ENCODE measurements at regions not wholly inside any gene's neighbourhood (a gene's known extent, or its start where the extent isn't known, plus 50 kb on each side); places are given as distances from the start of the nearest gene placed in this dataset.
"Not testable (repeated sequence)": the region's sequence is repeated elsewhere in the genome, so short reads cannot be mapped to it uniquely, and the experiment has no call there.

DNA sequence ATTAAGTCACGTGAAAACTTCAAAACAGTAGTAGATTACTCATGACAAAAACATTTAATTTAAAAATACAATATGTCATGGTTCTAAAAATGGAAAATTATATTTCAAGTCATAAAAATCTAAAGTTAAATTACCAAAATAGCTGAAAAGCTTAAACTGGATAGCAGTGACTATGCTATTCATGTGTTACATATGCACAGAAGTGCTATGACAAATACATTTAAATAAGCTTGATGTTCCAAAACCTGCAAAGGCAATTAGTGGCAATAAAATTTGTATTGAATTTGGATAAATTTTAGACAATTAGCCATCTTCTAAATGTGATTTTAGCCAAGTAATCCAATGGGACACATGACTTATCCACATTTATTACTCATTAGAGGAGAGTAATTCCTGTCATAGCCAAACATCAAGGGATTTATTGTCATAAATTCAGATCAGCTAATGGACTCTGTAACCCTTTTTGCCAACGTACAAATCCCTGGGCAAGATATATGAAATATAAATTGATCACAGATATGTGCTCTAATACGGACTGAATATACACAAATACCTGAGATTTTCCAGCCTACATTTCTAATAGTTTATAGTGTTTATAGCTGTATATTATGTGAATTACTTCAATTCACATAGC lies 419.4 kb downstream of the ISL1 start:
- 88 to 89% methylated on average over 3 of the region's 3 CpGs for WGBS, 2 donors
- Histone ChIP-seq H3K27ac (no peak overlapping the region), H3K4me3 (replicated peaks in 1 of 3) (no peak overlapping the region), H3K4me1 (no peaks in the 10 kb centered on the region), H3K36me3 (no peaks in the 10 kb centered on the region), H3K27me3 (no peaks in the 10 kb centered on the region), H3K9me3 (no peaks in the 10 kb centered on the region)
- DNase-seq, result no peak
- intact Hi-C loops (cut with DNase I), result no loop called here
- TF ChIP-seq POLR2A (IDR thresholded peaks at IDR 0.05), result no peak
- TF ChIP-seq, protein P1, sequence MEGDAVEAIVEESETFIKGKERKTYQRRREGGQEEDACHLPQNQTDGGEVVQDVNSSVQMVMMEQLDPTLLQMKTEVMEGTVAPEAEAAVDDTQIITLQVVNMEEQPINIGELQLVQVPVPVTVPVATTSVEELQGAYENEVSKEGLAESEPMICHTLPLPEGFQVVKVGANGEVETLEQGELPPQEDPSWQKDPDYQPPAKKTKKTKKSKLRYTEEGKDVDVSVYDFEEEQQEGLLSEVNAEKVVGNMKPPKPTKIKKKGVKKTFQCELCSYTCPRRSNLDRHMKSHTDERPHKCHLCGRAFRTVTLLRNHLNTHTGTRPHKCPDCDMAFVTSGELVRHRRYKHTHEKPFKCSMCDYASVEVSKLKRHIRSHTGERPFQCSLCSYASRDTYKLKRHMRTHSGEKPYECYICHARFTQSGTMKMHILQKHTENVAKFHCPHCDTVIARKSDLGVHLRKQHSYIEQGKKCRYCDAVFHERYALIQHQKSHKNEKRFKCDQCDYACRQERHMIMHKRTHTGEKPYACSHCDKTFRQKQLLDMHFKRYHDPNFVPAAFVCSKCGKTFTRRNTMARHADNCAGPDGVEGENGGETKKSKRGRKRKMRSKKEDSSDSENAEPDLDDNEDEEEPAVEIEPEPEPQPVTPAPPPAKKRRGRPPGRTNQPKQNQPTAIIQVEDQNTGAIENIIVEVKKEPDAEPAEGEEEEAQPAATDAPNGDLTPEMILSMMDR (IDR thresholded peaks at IDR 0.05), result no peak

DNA sequence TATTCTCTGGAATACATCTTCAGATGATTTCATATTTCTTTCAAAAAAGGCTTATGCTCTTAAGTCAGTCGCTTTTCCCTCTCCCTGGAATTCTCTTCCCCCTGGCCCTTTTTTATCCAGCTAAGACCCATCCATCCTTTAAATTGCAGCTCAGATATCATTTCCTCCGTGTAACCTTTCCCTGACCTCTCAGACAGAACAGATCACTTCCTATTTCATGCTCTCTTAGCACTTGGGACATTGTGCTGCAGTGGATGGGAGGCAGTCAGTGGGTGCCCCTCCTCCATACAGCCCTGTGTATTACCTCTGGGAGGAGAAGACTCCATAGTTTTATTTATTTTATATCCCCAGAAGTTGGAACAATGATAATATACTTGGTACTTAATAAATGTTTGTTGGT lies 423.4 kb downstream of the ISL1 start:
- Histone ChIP-seq H3K9me3 (no peaks in the 10 kb centered on the region), H3K27me3 (no peaks in the 10 kb centered on the region), H3K36me3 (no peaks in the 10 kb centered on the region), H3K4me1 (no peaks in the 10 kb centered on the region), H3K4me3 (replicated peaks in 1 of 3) (no peak overlapping the region), H3K27ac (no peak overlapping the region)
- 44 to 61% methylated on average over 2 of the region's 2 CpGs for WGBS, 2 donors
- DNase-seq, result no peak
- intact Hi-C loops (cut with DNase I), result no loop called here
- no peak for TF ChIP-seq POLR2A (IDR thresholded peaks at IDR 0.05)
- TF ChIP-seq, protein P1 (IDR thresholded peaks at IDR 0.05), result no peak

DNA sequence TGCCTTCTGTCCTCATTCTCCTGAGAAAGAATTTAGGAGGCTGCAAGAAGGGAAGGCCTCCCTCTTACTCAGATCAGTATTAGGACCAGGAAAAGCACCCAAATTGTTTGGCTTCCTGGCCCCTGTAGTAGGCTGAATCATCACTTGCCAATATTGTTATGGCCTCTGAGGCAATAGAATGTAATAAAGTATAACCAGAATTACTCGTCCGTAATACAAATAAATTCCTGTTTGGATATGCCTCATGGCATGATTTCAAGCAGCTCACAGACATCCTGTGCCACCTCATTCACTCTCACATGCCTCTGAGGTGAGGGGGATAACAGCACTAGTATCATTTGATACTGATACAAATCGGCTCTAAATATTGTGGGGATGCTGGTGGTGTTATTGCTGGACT lies 427.3 kb downstream of the ISL1 start:
- H3K27me3 ChIP-seq, result no peaks in the 10 kb centered on the region
- no peak overlapping the region for H3K27ac ChIP-seq
- no peaks in the 10 kb centered on the region for H3K9me3 ChIP-seq
- intact Hi-C loops (cut with DNase I), result no loop called here
- DNase-seq, result no peak
- H3K36me3 ChIP-seq, result no peaks in the 10 kb centered on the region
- 42 to 49% methylated on average over 3 of the region's 3 CpGs for WGBS, 2 donors
- no peak overlapping the region for H3K4me3 ChIP-seq (replicated peaks in 1 of 3)
- TF ChIP-seq POLR2A (IDR thresholded peaks at IDR 0.05), result no peak
- TF ChIP-seq, protein P1 (IDR thresholded peaks at IDR 0.05), result no peak
- H3K4me1 ChIP-seq, result no peaks in the 10 kb centered on the region

DNA sequence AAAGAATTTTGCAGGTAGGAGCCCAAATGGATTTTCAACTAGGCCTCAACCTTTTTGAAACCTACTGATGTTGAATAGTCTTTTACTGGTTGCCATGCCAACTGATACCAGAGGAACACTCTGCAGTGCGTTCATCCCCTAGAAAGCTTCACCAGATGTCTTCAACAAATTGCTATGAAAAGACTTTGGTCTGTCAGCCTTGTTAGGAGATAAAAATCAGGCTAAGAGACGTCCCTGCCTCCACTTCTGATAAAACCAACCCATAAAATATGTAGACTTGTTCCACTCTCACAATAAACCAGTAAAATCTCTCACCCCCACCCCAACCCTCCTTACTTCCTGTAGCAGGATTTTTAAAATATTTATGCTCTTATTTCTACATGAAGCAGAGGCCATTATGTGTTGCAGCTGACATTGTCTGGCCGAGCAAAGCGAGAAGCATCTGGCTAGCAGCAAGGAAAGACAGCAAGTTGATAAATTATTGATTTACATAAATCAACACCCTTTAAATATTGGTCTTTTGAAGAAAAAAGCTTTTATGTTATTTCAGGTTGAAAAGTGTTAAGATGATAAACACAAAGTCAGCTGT lies 428.7 kb downstream of the ISL1 start:
- TF ChIP-seq POLR2A (IDR thresholded peaks at IDR 0.05), result no peak
- WGBS, 2 donors, result 71 to 76% methylated on average over 4 of the region's 4 CpGs
- H3K4me3 ChIP-seq (replicated peaks in 1 of 3), result no peak overlapping the region
- H3K27ac ChIP-seq, result no peak overlapping the region
- no peaks in the 10 kb centered on the region for H3K36me3 ChIP-seq
- no peaks in the 10 kb centered on the region for H3K9me3 ChIP-seq
- no peaks in the 10 kb centered on the region for H3K27me3 ChIP-seq
- intact Hi-C loops (cut with DNase I), result no loop called here
- no peak for DNase-seq
- no peaks in the 10 kb centered on the region for H3K4me1 ChIP-seq

DNA sequence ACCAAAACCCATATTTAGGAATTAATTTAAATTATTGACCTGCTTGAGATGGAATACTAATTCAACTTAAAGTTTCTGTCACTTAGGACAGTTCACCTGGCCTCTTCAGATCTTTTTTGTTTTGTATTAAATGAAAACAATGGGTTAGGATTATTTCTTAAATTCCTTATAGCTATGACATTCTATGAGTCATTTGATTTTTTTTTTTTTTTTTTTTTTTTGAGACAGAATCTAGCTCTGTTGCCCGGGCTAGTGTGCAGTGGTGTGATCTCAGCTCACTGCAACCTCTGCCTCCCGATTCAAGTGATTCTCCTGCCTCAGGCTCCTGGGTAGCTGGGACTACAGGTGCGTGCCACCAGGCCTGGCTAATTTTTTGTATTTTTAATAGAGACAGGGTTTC lies 431.6 kb downstream of the ISL1 start:
- H3K36me3 ChIP-seq, result not testable (repeated sequence)

DNA sequence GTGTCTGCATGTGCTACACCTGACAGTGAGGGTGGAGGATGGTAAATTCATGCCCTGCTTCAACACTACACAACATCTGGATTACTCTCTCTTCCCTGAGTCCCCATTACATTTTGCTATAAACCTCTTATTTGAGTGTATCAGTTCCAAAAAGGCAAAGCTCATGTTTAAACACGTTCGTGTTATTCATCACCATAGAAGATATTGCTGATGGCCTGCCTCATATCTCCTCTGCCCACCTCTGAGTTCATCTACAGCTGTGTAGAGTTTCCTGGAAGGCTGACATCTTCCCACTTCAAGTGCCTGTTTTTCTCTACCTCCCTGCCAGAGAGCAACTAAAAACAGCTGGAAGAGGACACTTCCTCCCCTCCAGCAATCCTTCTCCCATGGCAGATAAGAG lies 433.2 kb downstream of the ISL1 start:
- WGBS, 2 donors, result 83 to 88% methylated on average over 2 of the region's 2 CpGs
- no peaks in the 10 kb centered on the region for H3K9me3 ChIP-seq
- no peaks in the 10 kb centered on the region for H3K36me3 ChIP-seq
- no peaks in the 10 kb centered on the region for H3K27me3 ChIP-seq
- no peaks in the 10 kb centered on the region for H3K4me1 ChIP-seq
- no peak for DNase-seq
- TF ChIP-seq POLR2A (IDR thresholded peaks at IDR 0.05), result no peak
- TF ChIP-seq, protein P1 (IDR thresholded peaks at IDR 0.05), result no peak
- intact Hi-C loops (cut with DNase I), result no loop called here
- no peak overlapping the region for H3K4me3 ChIP-seq (replicated peaks in 1 of 3)
- no peak overlapping the region for H3K27ac ChIP-seq

More for the DNA sequence above, 431.6 kb downstream of the ISL1 start:
- WGBS, 2 donors, result 88 to 98% methylated on average over 3 of the region's 3 CpGs
- H3K4me1 ChIP-seq; H3K4me3 ChIP-seq (replicated peaks in 1 of 3); H3K27ac ChIP-seq; intact Hi-C loops (cut with DNase I); H3K27me3 ChIP-seq; DNase-seq; H3K9me3 ChIP-seq: not testable (repeated sequence)

All from thyroid gland (tissue), 4 donors.